ENCODE measurements at regions not wholly inside any gene's neighbourhood (a gene's known extent, or its start where the extent isn't known, plus 50 kb on each side); places are given as distances from the start of the nearest gene placed in this dataset.

- TF ChIP-seq POLR2AphosphoS5 (IDR thresholded peaks at IDR 0.05; ENCODE audit: low read depth, low read length) (no peak), REST (IDR thresholded peaks at IDR 0.05; ENCODE audit: insufficient read depth in 1 of 2, low read depth in 2 of 2, low read length in 2 of 2) (no peak), TAF1 (IDR thresholded peaks at IDR 0.05; ENCODE audit: borderline replicate concordance, insufficient read depth, low read length) (no peak), FOXP2 (optimal IDR thresholded peaks at IDR 0.05; ENCODE audit: borderline replicate concordance, extremely low read depth, extremely low read length, insufficient read depth) (no peak), SIN3A (IDR thresholded peaks at IDR 0.05; ENCODE audit: borderline replicate concordance, insufficient read depth, low read length) (no peak)
Measured at GRCh38 chr2:43139501-43139900, 86.9 kb downstream of the ZFP36L2 start.

Measured in PFSK-1 (cell line).